ENCODE measurements at regions not wholly inside any gene's neighbourhood (a gene's known extent, or its start where the extent isn't known, plus 50 kb on each side); places are given as distances from the start of the nearest gene placed in this dataset.
A peak's percentile ranks its signal among the peaks of the same experiment; 100 is the strongest.

GRCh38 chrX:121301822-121302221, 254.4 kb downstream of the GLUD2 start:
- ATAC-seq (replicated peaks), result no peak
- Mint-ChIP-seq H3K27me3 (no peaks in the 10 kb centered on the region), H3K4me1 (no peaks in the 10 kb centered on the region), H3K4me3 (no peak overlapping the region), H3K27ac (no peak overlapping the region), H3K9me3 (no peaks in the 10 kb centered on the region), H3K36me3 (no peaks in the 10 kb centered on the region)
- DNase-seq, result no peak

GRCh38 chrX:121307449-121307848, 260.0 kb downstream of the GLUD2 start:
- Mint-ChIP-seq H3K27me3 (peaks cover 0 to 3% of the 10 kb centered on the region in 2 donors), H3K4me3 (no peak overlapping the region), H3K9me3 (no peaks in the 10 kb centered on the region), H3K36me3 (no peaks in the 10 kb centered on the region), H3K4me1 (peaks cover 0 to 3% of the 10 kb centered on the region in 2 donors), H3K27ac (no peak overlapping the region)
- DNase-seq (no peak), ATAC-seq (replicated peaks) (no peak)

DNA sequence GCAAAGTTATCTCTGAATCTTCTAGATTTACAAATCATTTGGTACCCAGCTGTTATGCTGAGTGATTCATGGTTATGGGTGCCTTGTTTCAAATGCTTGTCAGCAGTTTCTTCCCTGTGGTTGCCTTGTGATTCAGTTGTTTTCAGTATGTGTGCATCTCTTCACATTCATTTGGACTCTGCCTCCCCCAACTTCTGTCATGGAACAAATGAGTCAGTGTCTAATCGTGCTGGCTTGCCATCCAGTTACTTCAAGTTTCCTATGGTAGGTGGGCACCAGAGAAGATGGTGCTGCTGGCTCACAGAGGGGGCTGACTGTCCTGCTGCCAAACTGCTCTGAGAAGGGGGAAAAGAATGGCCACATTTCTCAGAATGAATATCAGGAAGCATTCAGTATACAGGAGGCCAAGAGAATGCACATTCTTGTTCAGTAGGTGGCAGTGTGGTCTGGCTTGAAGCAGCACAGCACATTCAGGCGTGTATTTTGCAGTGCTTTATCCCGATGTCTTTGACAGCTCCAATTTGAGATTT, 260.9 kb downstream of the GLUD2 start:
- Mint-ChIP-seq H3K4me1 (peaks cover 0 to 3% of the 10 kb centered on the region in 2 donors), H3K36me3 (no peaks in the 10 kb centered on the region), H3K27me3 (peaks cover 0 to 3% of the 10 kb centered on the region in 2 donors), H3K9me3 (no peaks in the 10 kb centered on the region), H3K4me3 (no peak overlapping the region), H3K27ac (no peak overlapping the region)
- DNase-seq (peak; percentile 35), ATAC-seq (replicated peaks) (peak; percentile 67 to 88)

GRCh38 chrX:121310820-121311219, 263.4 kb downstream of the GLUD2 start:
- DNase-seq (no peak), ATAC-seq (replicated peaks) (no peak)
- H3K36me3 Mint-ChIP-seq, result no peaks in the 10 kb centered on the region
- H3K27ac Mint-ChIP-seq, result no peak overlapping the region
- H3K4me3 Mint-ChIP-seq, result no peak overlapping the region
- H3K9me3 Mint-ChIP-seq, result no peaks in the 10 kb centered on the region
- H3K27me3 Mint-ChIP-seq, result peaks cover 0 to 3% of the 10 kb centered on the region in 2 donors
- peaks cover 0 to 3% of the 10 kb centered on the region in 2 donors for H3K4me1 Mint-ChIP-seq

GRCh38 chrX:121320441-121320840, 273.0 kb downstream of the GLUD2 start:
- ATAC-seq (replicated peaks) (no peak), DNase-seq (no peak)
- Mint-ChIP-seq H3K36me3 (no peaks in the 10 kb centered on the region), H3K27me3 (peaks cover 0 to 8% of the 10 kb centered on the region in 2 donors), H3K9me3 (no peaks in the 10 kb centered on the region), H3K27ac (no peak overlapping the region), H3K4me1 (no peaks in the 10 kb centered on the region), H3K4me3 (no peak overlapping the region)

DNA sequence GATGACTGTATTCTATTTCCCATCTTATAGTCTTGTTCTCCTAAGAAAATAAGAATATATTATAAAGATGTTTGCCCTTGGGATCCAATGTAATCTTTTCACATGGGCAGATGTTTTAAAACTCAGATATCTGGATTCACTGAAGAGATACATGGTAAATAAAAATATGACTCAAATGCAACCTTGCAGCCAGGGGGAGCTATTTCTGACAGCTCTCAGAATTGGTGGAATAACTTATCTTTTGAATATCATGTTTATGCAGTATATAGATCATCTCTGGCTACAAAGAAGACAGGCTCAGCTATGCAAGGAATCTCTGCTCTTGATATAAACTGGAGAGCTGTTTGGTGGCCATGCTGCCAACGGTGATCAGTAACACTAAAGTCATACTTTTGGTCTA, 274.7 kb downstream of the GLUD2 start:
- ATAC-seq (replicated peaks), result no peak

GRCh38 chrX:121323337-121323736, 275.9 kb downstream of the GLUD2 start:
- peaks cover 0 to 8% of the 10 kb centered on the region in 2 donors for H3K27me3 Mint-ChIP-seq
- no peak for DNase-seq
- no peaks in the 10 kb centered on the region for H3K4me1 Mint-ChIP-seq
- no peaks in the 10 kb centered on the region for H3K36me3 Mint-ChIP-seq
- no peak overlapping the region for H3K4me3 Mint-ChIP-seq
- no peaks in the 10 kb centered on the region for H3K9me3 Mint-ChIP-seq
- ATAC-seq (replicated peaks), result no peak
- no peak overlapping the region for H3K27ac Mint-ChIP-seq

More for the DNA sequence above, 274.7 kb downstream of the GLUD2 start:
- Mint-ChIP-seq H3K4me1 (no peaks in the 10 kb centered on the region), H3K4me3 (no peak overlapping the region), H3K36me3 (no peaks in the 10 kb centered on the region), H3K27me3 (peaks cover 0 to 8% of the 10 kb centered on the region in 2 donors), H3K27ac (no peak overlapping the region), H3K9me3 (no peaks in the 10 kb centered on the region)
- DNase-seq, result no peak

DNA sequence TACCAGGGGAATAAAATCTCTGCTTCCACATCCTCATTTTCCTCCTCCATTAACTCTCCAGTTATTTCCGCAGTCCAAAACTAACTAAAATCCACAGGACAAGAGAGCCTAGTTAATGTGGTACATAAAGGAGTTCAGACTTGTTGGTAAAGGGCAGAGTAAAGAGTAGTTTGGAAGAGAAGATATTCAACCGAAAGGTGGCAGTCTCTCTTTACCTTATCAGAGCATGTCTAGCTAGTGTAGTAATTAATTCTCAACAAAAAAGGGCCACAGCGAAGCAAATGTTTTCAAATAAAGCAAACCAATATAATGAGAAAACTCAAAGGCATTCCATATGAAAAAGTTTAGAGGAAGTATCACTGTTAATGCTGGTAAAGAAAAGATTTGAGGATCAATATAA, 286.5 kb downstream of the GLUD2 start:
- Mint-ChIP-seq H3K27ac (no peak overlapping the region), H3K9me3 (no peaks in the 10 kb centered on the region), H3K27me3 (no peaks in the 10 kb centered on the region), H3K4me3 (no peak overlapping the region), H3K36me3 (no peaks in the 10 kb centered on the region), H3K4me1 (no peaks in the 10 kb centered on the region)
- DNase-seq (no peak), ATAC-seq (replicated peaks) (no peak)

DNA sequence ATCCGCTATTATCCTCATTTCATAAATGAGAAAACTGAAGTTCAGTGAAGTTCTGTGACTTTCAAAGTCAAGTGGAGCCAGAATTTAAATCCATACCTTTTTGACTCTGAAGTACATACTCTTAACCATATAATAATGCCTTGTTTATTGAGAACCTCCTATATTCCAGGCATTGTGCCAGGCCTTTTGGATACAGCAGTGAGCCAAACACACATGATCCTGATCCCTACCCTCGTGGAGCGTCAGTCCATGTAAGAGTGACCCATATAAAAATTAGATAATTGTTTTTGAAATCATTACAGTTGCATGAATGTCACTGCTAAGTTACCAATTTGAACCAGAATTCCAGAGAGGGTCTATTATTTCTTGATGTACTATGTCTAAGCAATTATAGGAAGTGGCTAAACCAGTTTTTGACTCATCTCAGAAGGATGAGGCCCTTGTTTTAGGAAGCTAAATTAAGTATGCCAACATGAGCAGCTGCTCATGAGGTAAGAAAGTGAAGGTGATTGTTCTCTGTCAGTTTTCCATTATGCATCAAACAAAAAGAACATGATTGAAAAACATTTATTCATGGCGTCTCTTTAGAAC, 289.5 kb downstream of the GLUD2 start:
- no peak for ATAC-seq (replicated peaks)
- Mint-ChIP-seq H3K4me1 (no peaks in the 10 kb centered on the region), H3K9me3 (no peaks in the 10 kb centered on the region), H3K27me3 (no peaks in the 10 kb centered on the region), H3K27ac (no peak overlapping the region), H3K36me3 (no peaks in the 10 kb centered on the region), H3K4me3 (no peak overlapping the region)
- no peak for DNase-seq

GRCh38 chrX:121337816-121338215, 290.4 kb downstream of the GLUD2 start:
- H3K27ac Mint-ChIP-seq, result no peak overlapping the region
- H3K36me3 Mint-ChIP-seq, result no peaks in the 10 kb centered on the region
- H3K27me3 Mint-ChIP-seq, result no peaks in the 10 kb centered on the region
- DNase-seq, result no peak
- H3K4me1 Mint-ChIP-seq, result no peaks in the 10 kb centered on the region
- H3K9me3 Mint-ChIP-seq, result no peaks in the 10 kb centered on the region
- no peak overlapping the region for H3K4me3 Mint-ChIP-seq
- no peak for ATAC-seq (replicated peaks)

GRCh38 chrX:121349263-121349662, 301.9 kb downstream of the GLUD2 start:
- H3K4me3 Mint-ChIP-seq, result no peak overlapping the region
- no peak for ATAC-seq (replicated peaks)
- H3K4me1 Mint-ChIP-seq, result no peaks in the 10 kb centered on the region
- peaks cover 0 to 2% of the 10 kb centered on the region in 2 donors for H3K27me3 Mint-ChIP-seq
- H3K9me3 Mint-ChIP-seq, result peaks cover 3 to 4% of the 10 kb centered on the region in 2 donors
- no peak overlapping the region for H3K27ac Mint-ChIP-seq
- DNase-seq, result no peak
- no peaks in the 10 kb centered on the region for H3K36me3 Mint-ChIP-seq

DNA sequence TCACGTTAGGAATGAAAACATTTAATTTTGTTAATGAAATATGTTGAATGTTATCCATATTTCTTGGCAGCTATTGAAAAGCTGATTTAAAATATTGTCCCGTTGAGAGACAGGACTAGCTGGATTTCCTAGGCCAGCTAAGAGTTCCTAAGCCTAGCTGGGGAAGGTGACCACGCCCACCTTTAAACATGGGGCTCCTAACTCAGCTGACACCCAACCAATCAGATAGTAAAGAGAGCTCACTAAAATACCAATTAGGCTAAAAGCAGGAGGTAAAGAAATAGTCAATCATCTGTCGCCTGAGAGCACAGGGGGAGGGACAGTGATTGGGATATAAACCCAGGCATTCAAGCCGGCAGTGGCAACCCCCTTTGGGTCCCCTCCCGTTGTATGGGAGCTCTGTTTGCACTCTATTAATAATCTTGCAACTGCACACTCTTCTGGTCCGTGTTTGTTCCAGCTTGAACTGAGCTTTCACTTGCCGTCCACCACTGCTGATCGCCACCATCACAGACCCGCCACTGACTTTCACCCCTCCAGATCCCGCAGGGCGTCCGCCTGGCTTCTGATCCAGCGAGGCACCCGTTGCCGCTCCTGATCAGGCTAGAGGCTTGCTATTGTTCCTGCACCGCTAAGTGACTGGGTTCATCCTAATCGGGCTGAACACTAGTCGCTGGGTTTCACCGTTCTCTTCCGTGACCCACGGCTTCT, 308.9 kb downstream of the GLUD2 start:
- ATAC-seq (replicated peaks) (no peak), DNase-seq (no peak)
- Mint-ChIP-seq H3K4me1 (no peaks in the 10 kb centered on the region), H3K4me3 (no peak overlapping the region), H3K9me3 (peaks cover 4% of the 10 kb centered on the region in 2 donors), H3K27ac (no peak overlapping the region), H3K27me3 (no peaks in the 10 kb centered on the region), H3K36me3 (no peaks in the 10 kb centered on the region)

DNA sequence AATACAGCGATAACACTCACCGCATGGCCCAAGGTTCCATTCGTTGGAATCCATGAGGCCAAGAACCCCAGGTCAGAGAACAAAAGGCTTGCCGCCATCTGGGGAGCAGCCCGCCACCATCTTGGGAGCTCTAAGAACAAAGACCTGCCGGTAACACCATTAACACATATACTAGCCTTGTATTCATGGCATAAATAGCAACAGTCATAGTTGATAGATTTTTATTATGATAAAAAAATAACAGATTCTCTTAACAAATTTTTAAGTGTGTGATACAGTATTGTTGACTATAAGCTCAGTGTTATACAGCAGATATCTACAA, 309.4 kb downstream of the GLUD2 start:
- peaks cover 0 to 1% of the 10 kb centered on the region in 2 donors for H3K9me3 Mint-ChIP-seq
- DNase-seq, result no peak
- no peak overlapping the region for H3K4me3 Mint-ChIP-seq
- ATAC-seq (replicated peaks), result no peak
- no peaks in the 10 kb centered on the region for H3K27me3 Mint-ChIP-seq
- no peak overlapping the region for H3K27ac Mint-ChIP-seq
- no peaks in the 10 kb centered on the region for H3K4me1 Mint-ChIP-seq
- no peaks in the 10 kb centered on the region for H3K36me3 Mint-ChIP-seq

DNA sequence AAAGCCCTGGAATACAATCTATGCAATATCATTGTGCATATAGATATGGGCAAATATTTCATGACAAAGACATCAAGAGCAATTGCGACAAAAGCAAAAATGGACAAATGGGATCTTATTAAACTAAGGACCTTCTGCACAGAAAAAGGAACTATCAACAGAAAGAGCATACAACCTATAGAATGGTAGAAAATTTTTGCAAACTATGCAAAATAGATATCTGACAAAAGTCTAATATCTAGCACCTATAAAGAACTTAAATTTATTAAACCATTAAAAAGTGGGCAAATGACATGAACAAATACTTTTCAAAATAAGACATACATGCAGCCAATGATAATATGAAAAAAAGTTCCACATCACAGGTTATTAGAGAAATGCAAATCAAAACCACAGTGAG, 312.9 kb downstream of the GLUD2 start:
- Mint-ChIP-seq H3K36me3 (no peaks in the 10 kb centered on the region), H3K4me3 (no peak overlapping the region), H3K27me3 (no peaks in the 10 kb centered on the region), H3K9me3 (peaks cover 4 to 8% of the 10 kb centered on the region in 2 donors), H3K4me1 (no peaks in the 10 kb centered on the region), H3K27ac (no peak overlapping the region)
- DNase-seq, result no peak
- ATAC-seq (replicated peaks), result no peak

GRCh38 chrX:121365572-121366161, 318.3 kb downstream of the GLUD2 start:
- no peaks in the 10 kb centered on the region for H3K36me3 Mint-ChIP-seq
- H3K27ac Mint-ChIP-seq, result no peak overlapping the region
- no peaks in the 10 kb centered on the region for H3K27me3 Mint-ChIP-seq
- H3K4me1 Mint-ChIP-seq, result no peaks in the 10 kb centered on the region
- DNase-seq (no peak), ATAC-seq (replicated peaks) (no peak)
- H3K9me3 Mint-ChIP-seq, result peaks cover 3 to 8% of the 10 kb centered on the region in 2 donors
- no peak overlapping the region for H3K4me3 Mint-ChIP-seq

Data from stimulated activated naive B cell treated with anti-CD40 and anti-IgM and Interleukin-4, amounts not matched to agents 10 μg/mL and 1 μg/mL and 100 μg/mL, for 72 hours (primary cell).